GM21576 (cell line): ENCODE measurements at regions not wholly inside any gene's neighbourhood (a gene's known extent, or its start where the extent isn't known, plus 50 kb on each side); places are given as distances from the start of the nearest gene placed in this dataset.
"Not testable (repeated sequence)": the region's sequence is repeated elsewhere in the genome, so short reads cannot be mapped to it uniquely, and the experiment has no call there.

ENCODE experiments used
- ATAC-seq: cut with Tn5 transposase; IDR thresholded peaks from one replicate; pipeline ENCODE4 v1.9.1; 2021; ENCODE audit warnings: mild to moderate bottlenecking, moderate library complexity; ENCODE audit not compliant: unreplicated experiment

GRCh38 chr5:135279328-135279727 is 119.7 kb downstream of the MACROH2A1 start:
- ATAC-seq = no peak

GRCh38 chr5:135276151-135276550 is 122.9 kb downstream of the MACROH2A1 start:
- ATAC-seq = no peak

GRCh38 chr5:135273212-135273611 is 125.8 kb downstream of the MACROH2A1 start:
- ATAC-seq = no peak

- ATAC-seq = no peak
Observed at GRCh38 chr5:135272311-135272805, 126.7 kb downstream of the MACROH2A1 start.

DNA sequence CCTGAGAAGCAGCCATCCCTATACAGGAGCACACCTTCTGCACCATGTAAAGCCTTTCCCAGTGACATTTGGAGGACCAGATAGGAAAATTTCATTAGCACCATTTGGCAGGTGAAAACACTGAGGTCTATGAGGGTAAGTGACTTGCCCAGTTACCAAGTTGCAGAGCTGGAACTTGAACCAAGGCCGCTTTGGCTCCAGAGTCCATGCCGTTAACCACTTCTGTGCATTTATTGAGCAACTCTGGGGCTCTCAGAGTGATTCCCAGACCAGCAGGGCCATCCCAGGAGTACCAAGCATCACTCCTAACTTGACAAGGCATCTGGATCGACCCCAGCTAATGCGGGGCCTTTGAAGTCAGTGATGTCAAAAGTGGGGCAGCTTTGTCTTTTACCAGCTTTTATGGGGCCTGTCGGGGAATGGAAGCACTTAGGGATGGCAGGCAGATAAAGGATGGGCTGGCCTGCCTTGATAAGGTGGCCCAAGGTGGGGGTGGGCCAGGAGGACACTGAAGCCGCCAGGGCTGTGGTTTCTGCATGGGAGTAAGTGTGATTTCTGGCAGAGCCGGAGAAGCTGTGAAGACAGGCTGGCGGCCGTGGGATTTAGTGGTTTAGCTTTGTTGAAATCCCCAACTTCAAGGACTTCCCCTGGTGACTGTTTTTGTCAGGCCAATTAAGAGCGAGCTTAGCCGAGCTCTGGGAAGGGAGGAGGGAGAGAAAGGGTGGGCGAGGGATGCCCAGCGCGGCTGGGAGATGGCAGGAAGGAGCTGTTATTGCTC is 127.3 kb downstream of the MACROH2A1 start:
- ATAC-seq = no peak

- no peak for ATAC-seq
Observed at GRCh38 chr5:135269931-135270421, 129.1 kb downstream of the MACROH2A1 start.

DNA sequence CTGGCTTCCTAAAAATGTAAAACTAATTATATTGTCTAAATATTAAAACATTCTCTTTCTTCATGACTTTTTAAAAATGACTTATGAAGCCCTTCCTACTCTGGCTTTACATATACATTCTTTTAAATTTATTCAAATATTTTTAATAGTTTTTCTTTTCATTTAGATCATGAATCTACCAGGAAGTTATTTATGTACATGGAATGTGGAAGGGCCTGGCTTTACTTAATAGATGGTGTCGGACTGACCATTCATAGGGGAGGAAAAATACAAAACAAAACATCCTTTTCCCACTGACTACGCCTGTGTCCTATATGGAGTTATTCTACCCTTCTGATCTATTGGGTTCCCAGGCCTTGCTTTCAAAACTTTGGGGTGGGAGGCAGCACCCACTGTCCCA is 129.8 kb downstream of the MACROH2A1 start:
- no peak for ATAC-seq

- no peak for ATAC-seq
Observed at GRCh38 chr5:135266975-135267374, 132.1 kb downstream of the MACROH2A1 start.

DNA sequence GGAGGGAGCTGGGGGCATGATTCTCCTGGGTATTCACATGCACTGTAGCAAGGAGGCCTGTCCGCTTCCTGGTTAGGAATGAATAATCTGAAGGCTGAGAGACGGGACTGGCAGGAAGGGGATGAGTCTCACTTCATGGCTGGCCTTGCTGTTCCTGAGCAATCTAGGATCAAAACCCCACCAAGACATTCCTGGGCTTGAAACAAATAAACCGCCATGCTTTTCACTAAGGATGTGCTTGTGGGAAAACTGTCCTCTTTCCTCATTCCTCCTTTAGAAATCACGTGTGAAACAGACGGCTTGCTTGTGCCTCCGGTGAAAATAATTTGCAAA is 132.8 kb downstream of the MACROH2A1 start:
- ATAC-seq = no peak

- ATAC-seq = no peak
Observed at GRCh38 chr5:135265497-135266302, 133.3 kb downstream of the MACROH2A1 start.

DNA sequence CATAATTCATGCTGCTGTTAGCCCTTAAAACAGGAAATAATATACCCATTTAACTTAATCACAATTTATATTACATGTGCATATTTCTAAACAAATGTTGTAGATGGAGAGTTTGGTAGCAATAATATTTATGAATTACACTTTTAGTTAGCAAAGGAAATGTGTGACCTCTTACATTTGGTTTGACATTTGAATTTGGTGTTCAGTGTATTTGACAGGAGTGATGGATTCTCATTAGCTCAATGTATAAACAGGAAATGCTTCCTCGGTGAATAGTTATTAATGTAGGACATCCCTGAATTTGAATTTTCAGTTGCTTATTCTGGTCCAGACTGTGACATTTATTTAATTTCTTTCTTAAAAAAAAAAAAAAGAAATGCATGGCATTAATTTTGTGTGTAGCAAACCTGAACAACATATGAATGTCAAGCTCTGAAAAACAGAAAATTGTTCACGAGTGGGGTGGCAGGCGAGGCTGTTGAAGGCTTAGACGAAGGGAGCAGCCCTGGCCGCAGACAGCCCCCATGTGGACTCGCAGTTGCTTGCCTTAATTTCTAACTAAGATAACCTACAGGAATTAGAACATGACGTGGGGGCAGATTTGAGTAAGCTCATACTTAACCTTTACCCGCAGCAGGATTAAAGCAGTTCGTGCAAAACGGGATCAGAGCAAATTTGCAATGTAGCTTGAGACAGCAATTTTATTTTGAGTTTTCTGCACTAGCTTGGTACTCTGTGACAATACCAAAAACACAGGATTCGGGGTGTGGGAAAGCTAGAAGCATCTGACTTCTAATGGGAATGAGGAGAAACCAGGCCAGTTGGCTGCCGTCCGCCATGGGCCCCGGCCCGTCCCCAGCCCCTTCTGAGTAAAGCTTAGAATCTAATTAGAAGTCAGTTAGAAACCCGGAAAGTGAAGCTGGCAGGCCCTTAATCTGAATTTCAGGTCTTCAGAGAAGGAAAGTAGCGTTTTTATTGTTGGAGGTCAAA is 134.3 kb downstream of the MACROH2A1 start:
- no peak for ATAC-seq

GRCh38 chr5:135263022-135263668 is 135.9 kb downstream of the MACROH2A1 start:
- ATAC-seq = no peak

- no peak for ATAC-seq
Observed at GRCh38 chr5:135262364-135262763, 136.7 kb downstream of the MACROH2A1 start.

GRCh38 chr5:135260108-135260507 is 138.9 kb downstream of the MACROH2A1 start:
- ATAC-seq = not testable (repeated sequence)

GRCh38 chr5:135255461-135256178 is 143.4 kb downstream of the MACROH2A1 start:
- no peak for ATAC-seq

- ATAC-seq = no peak
Observed at GRCh38 chr5:135254183-135254582, 144.8 kb downstream of the MACROH2A1 start.

- ATAC-seq = no peak
Observed at GRCh38 chr5:135253601-135254178, 145.3 kb downstream of the MACROH2A1 start.

GRCh38 chr5:135251093-135251492 is 147.9 kb downstream of the MACROH2A1 start:
- ATAC-seq = no peak

- ATAC-seq = no peak
Observed at GRCh38 chr5:135250671-135251070, 148.4 kb downstream of the MACROH2A1 start.
